CD4-positive, alpha-beta T cell treated with Interleukin-10 for 1 hour (primary cell): ENCODE measurements at regions not wholly inside any gene's neighbourhood (a gene's known extent, or its start where the extent isn't known, plus 50 kb on each side); places are given as distances from the start of the nearest gene placed in this dataset.
"Not testable (repeated sequence)": the region's sequence is repeated elsewhere in the genome, so short reads cannot be mapped to it uniquely, and the experiment has no call there.

Source experiments
- DNase-seq: peaks from one replicate; pipeline ENCODE4 v3.0.0-alpha.2; 2020

DNA sequence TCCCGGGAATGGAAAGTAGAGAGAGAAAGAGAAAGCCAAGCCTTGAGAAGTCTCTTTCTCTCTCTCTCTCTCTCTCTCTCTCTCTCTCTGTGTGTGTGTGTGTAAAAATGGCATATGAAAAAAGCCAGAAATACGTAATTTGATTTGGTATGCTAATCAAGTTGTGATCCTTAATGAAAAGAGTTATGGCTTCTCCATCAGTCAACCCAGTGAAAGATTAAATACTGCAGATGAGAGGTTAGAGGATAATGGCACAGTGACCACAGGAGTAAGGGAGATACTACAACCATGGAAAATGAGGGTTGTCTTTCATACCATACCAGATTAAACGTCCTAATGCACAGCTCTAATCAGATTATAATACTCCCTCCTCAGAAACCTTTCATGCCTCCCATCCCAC lies 193.5 kb upstream of the SOX2 start:
- no peak for DNase-seq

DNA sequence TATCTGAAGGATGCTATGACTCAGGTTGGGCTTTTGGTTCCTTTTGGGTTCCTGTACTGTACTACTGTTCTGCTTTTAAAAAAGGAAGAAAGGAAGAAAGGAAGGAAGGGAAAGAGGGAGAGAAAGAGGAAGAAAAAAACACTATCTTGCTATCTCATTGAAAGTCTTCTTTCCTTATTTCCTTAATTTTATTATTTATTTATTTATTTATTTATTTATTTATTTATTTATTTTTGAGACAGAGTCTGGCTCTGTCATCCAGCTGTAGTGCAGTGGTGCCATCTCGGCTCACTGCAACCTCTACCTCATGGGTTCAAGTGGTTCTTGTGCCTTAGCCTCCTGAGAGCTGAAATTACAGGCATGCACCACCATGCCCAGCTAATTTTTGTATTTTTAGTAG lies 198.9 kb upstream of the SOX2 start:
- DNase-seq = no peak

DNA sequence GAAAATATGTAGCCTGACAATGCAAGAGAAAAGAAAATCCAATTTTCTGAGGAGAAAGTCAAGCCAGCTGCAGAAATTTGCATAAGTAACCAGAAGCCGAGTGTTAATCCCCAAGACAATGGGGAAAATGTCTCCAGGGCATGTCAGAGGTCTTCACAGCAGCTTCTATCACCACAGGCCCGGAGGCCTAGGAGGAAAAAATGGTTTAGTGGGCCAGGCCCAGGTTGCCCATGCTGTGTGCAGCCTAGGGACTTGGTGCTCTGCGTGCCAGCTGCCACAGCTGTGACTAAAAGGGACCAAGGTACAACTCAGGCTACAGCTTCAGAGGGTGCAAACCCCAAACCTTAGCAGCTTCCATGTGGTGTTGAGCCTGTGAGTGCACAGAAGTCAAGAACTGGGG lies 201.2 kb upstream of the SOX2 start:
- DNase-seq = no peak

DNA sequence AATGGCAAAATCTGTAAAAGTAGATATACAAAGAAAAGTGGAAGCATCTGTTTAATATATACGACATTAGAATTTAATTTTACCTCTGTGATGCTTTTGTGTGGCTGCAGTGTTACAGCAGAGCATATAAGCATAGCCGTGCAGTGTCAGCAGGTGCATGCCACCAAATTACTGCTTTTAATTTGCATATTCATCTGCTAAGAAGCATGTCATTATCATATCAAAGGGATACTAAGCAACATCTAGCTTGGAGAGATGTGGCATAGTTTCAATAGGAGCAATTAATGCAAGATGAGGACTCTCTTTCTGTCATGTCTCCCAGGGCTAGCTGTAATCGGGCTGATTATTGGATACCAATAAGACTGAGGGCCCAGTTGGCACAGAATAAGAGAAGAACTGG lies 214.4 kb upstream of the SOX2 start:
- DNase-seq = no peak

DNA sequence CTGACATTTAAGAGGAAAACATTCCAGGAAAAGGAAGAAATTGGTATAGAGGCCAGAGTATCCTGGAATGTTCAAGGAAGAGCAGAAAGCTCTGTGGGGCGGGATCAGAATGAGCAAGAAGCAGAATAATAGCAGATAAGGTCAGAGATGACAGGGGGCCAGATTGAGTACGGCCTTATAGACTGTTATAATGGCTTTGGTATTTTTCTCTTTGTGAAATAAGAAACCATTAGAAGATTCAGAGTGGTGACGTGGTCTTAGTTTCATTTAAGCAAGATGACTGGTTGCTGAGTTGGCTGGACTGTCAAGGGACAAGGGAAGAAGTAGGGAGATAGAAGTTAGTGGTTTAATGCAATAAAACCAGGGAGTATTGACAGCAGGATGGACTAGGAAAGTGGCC lies 218.3 kb upstream of the SOX2 start:
- DNase-seq = no peak

DNA sequence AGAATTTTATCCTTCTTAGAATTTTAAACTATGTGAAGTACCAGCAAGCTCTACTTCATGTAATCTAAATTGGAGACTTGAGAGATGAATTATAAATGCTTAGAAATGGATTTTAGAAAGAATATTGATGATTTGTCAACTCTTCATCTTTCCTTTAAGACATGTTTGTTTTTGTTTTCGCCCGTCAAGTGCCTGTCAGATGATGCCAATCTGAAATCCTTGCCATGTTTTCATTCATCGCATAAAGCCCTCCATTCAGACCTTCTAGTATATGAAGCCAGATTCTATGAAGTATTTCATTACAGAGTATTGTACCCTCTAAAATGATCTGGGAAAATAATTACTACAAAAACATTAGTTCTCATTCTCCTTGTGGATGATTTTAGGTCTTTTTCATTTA lies 223.2 kb upstream of the SOX2 start:
- no peak for DNase-seq

DNA sequence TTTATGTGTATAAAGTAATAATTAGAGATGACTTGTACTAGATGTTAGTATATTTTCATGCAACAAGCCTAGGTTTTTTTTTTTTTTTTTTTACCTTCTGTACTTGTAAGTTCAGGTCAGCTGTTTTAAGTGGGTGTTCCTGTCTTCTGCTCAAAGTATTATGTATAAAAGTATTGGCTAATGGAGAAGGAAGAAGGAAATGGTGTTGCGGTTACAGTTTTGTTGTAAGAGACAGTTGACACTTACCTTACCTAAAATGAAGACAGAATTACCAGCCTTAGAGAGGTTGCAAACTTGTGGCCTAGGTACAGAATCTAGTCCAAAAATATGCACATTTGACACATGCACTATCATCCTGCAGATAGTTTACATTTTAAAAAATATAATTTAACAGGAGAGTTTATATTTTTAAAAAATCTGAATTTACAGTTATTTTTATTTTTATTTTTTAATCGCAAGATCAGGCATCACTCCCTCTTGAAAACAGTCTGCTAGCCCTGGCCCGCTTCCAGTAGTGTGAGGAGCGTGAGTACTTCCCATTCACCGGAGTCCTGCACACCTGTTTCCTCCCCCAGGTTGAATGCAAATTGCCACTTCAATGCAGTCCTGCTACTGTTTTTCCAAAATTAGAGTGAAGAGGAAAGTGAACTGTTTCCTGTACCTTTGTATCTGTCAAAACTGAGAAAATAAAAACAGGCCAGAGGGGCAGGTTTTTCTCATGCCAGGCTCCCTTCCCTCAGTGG lies 224.3 kb upstream of the SOX2 start:
- DNase-seq = no peak

DNA sequence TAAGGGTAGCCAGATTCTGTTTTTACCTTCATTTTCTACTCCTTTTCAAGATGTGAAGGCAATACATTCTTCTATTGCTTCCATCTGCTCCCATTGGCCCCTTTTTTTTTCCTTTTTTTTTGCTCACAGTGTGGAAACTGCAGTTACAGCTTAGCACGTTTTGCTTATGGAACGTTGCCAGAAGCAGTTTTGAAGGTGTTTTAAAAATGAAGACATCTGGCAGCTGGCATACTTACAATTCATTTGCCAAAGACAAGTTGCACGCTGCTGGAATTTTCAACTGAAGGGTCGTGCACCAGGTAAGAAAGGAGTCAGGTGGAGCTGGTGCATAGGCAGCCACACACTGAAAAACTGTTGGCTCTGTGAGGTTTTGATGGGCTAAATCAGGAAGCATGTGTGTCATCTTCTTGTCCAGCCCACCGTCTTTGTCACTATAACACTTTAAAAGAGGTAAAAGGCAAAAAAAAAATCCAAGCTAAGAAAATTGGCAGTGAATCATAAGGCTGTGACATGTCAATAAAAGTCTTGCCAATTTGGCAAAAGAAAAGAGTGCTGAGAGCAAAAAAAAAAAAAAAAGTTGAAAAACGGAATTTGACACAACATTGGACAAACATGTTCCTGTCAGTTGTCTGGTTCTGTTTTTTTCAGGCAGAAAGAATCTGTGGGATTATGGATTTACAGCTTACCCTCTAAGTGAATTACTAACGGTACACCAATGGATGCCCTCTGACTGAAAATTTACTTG lies 225.4 kb upstream of the SOX2 start:
- no peak for DNase-seq

DNA sequence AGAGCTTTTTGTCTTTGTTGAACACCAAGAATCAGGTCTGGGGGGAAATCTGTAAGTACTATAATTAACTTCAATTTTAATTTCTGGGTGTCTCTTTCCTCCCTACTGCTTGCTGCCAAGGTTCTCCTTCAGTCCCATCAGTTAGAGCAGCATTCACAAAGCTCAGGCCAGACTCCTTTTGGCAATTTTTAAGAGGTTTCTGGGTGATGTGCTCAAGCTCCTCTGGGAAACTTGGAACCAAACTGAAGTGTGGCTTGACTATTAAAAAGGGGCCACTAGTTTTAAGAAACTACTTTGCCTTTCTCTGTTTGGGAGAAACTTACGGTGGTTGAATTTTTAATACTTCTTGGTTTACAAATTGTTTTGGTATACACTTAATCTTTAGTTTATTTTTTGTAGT lies 227.7 kb upstream of the SOX2 start:
- no peak for DNase-seq

DNA sequence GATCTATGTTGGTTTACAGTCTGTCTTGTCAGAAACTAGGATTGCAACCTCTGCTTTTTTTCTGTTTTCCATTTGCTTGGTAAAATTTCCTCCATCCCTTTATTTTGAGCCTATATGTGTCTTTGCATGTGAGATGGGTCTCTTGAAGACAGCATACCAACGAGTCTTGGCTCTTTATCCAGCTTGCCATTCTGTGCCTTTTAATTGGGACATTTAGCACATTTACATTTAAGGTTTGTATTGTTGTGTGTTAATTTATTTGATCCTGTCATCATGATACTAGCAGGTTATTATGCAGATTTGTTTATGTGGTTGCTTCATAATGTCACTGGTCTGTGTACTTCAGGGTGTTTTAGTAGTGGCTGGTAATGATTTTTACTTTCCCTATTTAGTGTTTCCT lies 236.6 kb upstream of the SOX2 start:
- DNase-seq = not testable (repeated sequence)

DNA sequence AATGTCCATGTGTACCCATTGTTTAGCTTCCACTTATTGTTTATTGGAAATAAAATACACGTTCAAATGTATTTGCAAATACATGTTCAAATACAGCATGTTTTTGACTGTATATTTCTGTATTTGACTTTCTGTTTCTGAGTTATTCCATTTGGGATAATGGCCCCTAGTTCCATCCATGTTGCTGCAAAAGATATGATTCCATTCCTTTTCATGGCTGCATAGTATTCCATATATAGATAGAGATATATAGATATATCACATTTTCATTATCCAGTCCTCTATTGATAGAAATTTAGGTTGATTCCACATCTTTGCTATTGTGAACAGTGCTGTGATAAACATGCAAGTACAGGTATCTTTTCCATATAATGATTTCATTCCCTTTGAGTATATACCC lies 241.4 kb upstream of the SOX2 start:
- no peak for DNase-seq

DNA sequence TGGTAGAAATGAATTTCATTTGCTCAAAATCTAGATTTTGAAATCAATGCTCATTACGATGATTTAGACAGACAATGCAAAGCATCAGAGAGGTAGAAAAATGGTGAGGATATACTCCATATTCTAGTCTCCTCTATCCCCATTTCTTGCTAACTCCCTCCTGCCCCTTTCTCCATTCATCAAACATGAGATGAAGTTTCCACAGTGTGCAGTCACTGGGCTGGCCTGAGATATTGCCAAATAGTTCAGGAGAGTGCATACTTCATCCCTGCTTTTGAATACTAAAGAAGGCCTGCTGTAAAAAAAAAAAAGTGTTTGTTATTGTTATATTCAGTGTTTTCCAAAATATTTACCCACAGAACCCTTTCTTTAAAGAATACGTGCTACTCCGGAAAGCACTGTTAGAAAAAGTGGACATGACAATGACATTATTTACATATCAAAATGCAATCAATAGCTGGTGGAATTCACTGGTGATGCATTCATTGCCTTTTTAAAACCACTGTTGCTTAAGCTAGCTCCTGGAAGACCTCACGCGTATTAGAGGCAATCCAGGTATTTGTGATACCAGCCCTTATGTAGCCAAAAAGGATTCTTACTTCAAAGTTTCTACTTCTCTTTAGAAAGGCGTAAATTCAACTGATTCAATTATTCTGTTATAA lies 247.6 kb upstream of the SOX2 start:
- DNase-seq = no peak

DNA sequence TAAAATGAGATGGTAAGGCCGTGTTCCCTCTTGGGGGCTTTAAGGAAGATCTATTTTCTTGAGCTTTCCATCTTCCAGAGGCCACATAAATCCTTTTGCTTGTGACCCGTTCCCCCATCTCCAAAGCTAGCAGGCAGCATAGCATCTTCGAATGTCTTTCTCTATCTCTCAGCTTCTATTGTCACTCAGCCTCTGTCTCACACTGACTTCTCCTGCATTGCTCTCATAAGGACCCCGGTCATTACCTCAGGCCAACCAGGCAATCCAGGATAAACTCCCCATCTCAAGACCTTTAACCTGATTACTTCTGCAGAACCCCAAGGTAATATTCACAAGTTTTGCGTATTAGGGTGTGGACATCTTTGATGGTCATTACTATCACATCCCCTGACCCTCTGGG lies 250.3 kb upstream of the SOX2 start:
- DNase-seq = no peak

DNA sequence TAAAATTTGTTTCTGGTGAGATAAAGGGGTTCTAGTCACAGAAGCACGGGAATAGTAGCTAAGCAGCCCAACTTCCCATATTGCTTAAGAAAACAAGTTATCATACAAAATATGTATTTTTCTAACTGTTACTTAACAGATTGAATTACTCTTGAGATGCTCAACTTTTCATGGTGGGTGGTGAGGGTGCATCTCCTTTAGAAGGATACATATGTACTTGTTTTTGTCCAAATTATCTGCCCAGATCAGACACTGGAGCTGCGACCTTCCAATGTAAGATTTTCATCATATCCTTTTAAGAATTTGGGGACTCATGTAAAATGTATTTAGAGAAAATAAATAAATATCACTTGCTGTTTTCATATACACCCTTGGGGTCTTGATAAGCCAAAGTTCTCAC lies 252.2 kb upstream of the SOX2 start:
- DNase-seq = no peak

DNA sequence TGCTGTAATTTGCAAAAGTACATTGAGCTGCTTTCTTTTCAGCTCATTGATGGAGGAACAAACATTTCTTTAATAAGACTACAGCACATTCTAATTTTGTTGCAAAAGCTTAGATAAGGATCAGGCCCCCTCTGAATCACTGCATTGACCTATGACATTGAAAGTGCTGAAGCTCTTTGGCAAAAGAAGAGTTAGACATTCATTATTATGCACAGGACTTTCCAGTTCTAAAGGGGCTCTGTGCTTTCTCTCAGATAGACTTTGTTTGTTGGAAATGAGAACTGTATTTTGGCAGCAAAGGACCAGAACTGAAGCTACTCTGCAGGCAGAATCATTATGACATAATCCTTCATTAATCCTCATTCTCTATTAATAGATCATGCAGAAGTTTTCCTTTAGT lies 252.9 kb upstream of the SOX2 start:
- DNase-seq = no peak

DNA sequence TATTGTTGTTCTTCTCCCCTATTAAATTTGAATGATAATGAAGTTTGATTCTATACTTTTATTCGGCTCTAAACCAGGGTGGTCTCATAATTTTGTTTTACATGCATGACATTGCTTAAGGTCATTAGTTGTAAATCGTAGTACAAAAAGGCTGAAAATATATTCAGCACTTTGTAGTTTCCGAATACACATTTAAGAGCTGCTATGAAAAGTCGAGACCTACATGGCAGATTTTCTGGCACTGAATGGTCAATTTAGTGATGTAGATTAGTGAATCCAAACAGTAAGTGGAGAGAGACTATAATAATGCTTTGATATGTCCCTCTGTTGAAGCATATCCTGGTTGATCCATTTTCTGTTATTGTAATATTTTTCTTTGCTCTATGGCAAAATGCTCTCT lies 254.0 kb upstream of the SOX2 start:
- DNase-seq = no peak

DNA sequence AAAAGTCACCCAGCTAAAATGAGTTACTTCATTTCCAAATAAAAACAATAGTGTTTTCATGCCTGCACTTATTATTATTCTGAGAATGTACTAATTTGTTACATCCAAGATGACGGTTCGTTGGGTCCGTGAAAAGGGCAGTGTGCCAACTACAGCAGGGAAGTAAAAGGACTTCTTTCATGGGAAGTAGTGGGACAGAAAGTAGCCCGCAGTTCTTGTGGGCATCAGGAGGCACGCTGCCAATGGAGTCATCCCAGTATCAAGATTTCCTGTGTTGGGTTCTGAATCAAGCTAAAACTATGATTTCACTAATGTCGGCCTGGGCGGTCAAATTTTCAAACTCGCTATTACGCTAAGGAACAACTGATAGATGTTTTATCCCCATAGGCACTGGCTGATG lies 254.5 kb upstream of the SOX2 start:
- no peak for DNase-seq

DNA sequence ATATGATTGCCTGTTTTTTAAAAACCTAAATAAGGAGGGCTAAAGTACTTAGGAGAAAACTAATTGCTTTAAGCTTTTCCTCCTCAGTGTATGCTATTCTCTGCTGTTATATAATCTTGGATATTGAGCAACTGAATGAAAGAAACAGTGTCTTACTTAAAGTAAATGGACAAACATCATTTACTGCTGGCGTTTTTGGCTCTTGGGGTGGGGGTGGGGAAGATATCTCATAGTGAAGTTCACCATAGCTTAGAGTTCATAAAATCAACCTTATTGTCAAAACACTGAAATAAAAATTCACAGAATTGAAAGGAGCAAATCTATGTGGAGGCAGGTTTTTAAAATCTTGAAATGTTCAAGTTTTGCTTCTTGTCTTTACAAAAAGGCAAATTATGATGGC lies 256.4 kb upstream of the SOX2 start:
- no peak for DNase-seq

DNA sequence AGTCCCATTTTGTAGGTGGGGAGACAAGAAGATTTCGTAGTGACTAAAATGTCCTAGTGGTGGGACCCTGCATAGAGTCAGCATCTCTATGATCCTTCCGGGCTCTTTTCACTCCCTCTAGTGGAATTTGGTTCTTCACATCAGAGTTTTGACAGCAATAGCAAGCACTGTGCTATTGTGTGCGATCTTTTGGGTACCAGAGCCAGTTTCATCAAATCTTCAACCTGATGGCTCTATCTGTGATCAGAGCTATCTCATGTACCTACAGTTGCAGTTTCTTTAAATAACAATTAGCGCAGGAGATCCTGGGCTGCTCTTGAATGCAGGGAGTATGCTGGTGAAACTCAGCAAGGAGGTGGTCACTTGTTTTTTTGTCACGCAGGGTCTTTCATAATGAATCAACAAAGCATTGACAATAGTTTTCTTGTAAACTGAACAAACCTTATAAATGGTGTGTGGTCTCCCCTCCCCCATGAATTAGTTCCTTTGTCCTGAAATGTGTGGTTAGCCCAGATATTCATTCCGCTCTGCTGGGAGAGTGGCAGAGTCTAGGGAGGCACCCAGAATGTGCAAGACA lies 257.2 kb upstream of the SOX2 start:
- DNase-seq = no peak

DNA sequence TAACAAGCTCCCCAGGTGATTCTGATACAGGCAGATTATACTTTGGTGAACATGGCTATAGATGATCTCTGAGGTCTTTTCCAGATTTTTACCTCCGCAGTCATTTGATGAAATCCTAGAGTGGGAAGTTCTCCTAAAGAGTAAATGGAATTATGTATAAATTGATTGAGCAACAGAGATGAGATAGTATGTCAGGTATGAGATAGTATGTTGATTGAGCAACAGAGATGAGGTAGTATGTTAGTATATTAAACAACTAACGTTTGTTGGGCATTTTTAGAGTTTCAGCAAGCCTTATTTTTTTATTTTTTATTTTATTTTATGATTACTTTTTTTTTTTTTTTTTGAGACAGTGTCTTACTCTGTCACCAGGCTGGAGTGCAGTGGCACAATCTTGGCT lies 265.0 kb upstream of the SOX2 start:
- DNase-seq = no peak

DNA sequence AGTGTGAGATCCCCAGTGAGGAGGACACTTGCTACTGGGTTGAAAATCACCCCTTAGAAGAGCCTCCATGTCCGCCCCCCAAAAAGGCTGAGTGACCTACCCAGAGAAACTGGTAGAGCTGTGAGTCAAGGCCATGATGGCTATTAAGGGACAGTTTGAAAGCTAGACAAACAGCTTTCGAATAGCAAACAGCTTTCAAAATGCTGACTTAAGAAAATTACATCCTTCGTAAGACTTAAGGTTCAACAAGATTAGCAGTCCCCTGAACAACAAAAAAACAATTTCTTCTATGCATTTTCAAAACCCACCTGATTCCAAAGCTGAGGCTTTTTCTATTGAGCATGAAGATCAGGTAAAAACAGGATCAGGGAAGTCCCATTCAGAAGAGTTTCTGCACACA lies 269.7 kb upstream of the SOX2 start:
- no peak for DNase-seq

DNA sequence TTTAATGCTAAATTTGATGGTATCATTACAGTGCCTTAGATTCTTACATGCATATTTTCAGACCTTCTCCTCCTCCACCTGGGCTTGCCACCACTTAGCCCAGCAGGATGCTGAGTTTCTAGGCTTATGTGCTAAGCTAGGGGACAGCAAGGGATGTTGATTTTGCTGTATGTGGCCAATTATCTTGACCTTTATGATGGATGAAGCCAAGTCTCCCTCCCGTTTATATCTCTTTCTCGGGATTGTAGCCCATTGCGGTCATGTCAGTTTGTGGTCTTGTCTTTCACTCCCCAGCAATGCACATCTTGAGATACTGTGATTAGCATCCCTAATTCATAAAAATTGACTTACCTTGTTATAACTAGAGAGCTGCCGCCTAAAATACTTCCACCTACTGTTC lies 278.7 kb upstream of the SOX2 start:
- no peak for DNase-seq

DNA sequence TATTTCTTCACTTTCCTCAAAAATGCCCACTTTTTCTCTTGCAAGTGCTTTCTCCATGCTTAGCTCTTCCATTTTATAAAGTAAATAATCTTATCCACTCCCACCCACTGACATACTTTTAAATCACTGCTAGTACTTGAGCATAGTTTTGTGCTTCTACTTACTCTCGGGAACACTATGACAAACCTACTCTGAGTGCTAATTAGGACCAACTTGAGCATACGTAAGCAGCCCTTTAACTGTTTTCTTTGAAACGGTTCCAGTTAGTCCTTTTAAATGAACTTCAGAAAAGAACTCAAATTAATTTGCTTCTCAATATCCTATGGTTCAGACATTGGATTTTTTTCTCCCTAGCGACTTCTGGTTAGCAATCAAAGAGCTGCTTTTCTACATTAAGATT lies 280.0 kb upstream of the SOX2 start:
- no peak for DNase-seq

DNA sequence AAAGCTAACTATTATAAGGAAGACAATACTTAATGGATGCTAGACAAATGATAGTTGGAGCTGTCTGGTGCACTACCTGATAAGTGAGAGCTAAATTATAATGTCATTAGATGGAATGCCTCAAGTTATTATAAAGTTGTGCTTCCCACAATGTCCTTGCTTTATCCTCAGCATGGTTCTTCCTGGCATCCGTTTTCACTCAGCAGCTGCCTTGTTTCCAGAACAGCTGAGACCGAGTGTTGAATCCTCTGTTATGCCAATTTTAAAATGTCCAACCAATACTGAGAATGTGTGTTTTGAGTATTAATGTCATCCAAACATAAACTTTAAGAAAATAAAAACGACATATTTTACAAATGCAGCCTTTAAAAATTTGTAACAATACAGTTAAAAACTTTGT lies 286.7 kb upstream of the SOX2 start:
- DNase-seq = no peak
